ENCODE measurements at regions not wholly inside any gene's neighbourhood (a gene's known extent, or its start where the extent isn't known, plus 50 kb on each side); places are given as distances from the start of the nearest gene placed in this dataset.

DNA sequence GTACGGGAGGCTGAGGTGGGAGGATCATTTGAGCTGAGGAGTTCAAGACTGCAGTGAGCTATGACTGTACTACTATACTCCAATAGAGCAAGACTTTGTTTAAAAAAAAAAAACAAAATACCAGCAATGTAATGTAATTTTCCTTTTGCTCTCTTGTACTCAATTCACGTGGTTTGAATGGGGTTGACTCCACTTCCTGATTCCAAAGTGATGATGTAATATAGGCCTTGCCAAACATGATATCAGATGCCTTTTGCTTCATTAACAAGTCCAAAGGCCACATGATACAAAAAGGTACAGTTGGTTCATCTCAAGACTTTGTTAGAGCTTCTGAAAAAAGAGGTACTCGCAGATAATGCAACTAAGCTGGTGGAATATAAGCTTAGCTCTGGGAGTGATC lies 321.8 kb downstream of the ZEB2 start:
- intact Hi-C loops (cut with DNase I), result no loop called here
- H3K36me3 ChIP-seq, result no peaks in the 10 kb centered on the region
- no peaks in the 10 kb centered on the region for H3K27me3 ChIP-seq
- no peaks in the 10 kb centered on the region for H3K9me3 ChIP-seq
- no peak overlapping the region for H3K4me3 ChIP-seq
- DNase-seq, result no peak
- H3K27ac ChIP-seq, result no peak overlapping the region
- no peaks in the 10 kb centered on the region for H3K4me1 ChIP-seq
- TF ChIP-seq, protein P1, sequence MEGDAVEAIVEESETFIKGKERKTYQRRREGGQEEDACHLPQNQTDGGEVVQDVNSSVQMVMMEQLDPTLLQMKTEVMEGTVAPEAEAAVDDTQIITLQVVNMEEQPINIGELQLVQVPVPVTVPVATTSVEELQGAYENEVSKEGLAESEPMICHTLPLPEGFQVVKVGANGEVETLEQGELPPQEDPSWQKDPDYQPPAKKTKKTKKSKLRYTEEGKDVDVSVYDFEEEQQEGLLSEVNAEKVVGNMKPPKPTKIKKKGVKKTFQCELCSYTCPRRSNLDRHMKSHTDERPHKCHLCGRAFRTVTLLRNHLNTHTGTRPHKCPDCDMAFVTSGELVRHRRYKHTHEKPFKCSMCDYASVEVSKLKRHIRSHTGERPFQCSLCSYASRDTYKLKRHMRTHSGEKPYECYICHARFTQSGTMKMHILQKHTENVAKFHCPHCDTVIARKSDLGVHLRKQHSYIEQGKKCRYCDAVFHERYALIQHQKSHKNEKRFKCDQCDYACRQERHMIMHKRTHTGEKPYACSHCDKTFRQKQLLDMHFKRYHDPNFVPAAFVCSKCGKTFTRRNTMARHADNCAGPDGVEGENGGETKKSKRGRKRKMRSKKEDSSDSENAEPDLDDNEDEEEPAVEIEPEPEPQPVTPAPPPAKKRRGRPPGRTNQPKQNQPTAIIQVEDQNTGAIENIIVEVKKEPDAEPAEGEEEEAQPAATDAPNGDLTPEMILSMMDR (IDR thresholded peaks at IDR 0.05), result no peak
- no peak overlapping the region for H3K9ac ChIP-seq (ENCODE audit: low read depth in 2 of 2, low read length in 2 of 2)

DNA sequence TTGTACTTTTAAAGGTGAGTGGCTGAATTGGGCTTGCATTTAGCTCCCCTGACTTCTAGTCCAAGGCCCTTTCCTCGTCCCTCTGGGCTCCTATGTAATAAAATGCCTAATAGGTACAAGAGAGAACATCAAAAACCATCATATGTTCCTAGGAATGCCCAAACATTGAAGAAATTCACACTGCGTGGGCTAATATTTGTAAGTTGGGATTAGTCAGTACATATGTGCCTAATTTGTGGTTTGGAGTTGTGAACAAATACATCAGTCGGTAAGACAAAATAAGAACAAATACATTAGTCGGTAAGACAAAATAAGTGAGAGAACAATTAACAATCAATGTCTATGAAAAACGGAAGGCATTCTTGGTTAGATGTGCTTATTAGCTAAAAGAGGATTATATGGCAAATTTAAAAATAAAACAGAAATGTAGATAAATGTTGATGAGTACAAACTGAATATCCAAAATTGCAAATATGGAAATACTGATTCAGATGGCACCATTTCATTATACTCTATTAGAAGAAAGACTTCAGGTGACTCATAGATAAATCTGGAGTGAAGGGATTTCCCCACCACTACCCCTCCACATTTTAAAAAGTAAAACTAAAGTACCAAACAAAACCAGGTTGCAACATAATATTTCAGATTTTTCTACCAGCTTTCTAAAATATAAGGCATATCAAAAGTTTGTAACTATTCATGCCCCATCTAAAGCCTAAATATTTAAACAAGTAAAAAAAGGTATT lies 325.4 kb downstream of the ZEB2 start:
- intact Hi-C loops (cut with DNase I), result no loop called here
- Histone ChIP-seq H3K9ac (ENCODE audit: low read depth in 2 of 2, low read length in 2 of 2) (no peak overlapping the region), H3K36me3 (no peaks in the 10 kb centered on the region), H3K4me3 (no peak overlapping the region), H3K27ac (no peak overlapping the region), H3K4me1 (no peaks in the 10 kb centered on the region), H3K27me3 (no peaks in the 10 kb centered on the region), H3K9me3 (no peaks in the 10 kb centered on the region)
- no peak for DNase-seq
- TF ChIP-seq, protein P1 (IDR thresholded peaks at IDR 0.05), result no peak

DNA sequence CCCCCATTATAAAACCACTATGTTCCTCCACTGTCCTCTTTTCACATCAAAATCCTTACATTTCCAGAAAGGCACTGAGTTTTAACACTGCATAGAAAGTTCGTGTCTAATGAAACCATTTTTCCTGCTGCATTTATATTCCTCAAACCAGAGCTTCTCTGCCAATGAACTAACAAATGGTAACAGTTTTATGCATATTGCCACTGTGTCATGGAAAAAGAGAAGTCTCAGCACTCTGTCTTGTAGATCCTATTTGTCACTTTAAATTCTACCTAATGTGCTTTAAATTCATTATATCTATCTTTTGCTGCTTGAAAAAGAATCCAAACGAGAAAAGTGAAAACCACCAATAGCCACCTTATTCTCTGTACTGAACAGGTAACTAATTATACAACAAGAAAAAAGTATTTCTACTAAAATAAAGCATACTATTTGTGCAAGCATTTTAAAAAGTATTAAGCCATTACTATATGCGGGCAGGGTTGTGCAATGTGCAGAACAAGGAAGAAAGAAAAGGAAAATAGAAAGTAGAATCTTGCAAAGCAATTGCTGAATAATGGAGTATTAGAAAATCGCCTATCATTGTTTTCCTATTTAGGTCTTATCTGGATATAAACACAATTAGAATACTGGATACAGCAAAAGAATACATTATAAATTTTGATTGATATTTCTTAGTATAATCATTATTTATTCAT lies 328.9 kb downstream of the ZEB2 start:
- Histone ChIP-seq H3K36me3 (no peaks in the 10 kb centered on the region), H3K4me1 (no peaks in the 10 kb centered on the region), H3K9me3 (no peaks in the 10 kb centered on the region), H3K27ac (no peak overlapping the region), H3K4me3 (no peak overlapping the region), H3K9ac (ENCODE audit: low read depth in 2 of 2, low read length in 2 of 2) (no peak overlapping the region), H3K27me3 (no peaks in the 10 kb centered on the region)
- intact Hi-C loops (cut with DNase I), result no loop called here
- TF ChIP-seq, protein P1 (IDR thresholded peaks at IDR 0.05), result no peak
- no peak for DNase-seq

DNA sequence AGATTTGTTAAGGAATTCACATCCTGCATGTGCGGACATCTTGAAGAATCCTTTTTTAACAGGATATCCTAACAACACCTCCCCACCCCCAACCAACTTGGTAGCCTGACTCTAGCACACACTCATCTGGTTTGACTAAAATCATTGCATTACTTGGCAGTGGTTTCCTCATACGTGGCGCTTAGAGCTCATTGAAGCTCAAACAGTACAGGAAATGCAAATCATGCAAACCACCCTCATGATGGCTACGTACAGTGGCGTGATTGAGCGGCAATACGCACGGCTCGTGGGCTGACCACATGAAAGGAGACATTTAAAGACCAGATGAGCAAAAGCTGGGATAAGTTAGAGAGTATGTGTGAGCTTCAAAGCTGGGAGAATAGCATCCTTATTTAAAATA lies 336.2 kb downstream of the ZEB2 start:
- no peak overlapping the region for H3K9ac ChIP-seq (ENCODE audit: low read depth in 2 of 2, low read length in 2 of 2)
- intact Hi-C loops (cut with DNase I), result no loop called here
- no peaks in the 10 kb centered on the region for H3K27me3 ChIP-seq
- TF ChIP-seq, protein P1 (IDR thresholded peaks at IDR 0.05), result no peak
- no peaks in the 10 kb centered on the region for H3K4me1 ChIP-seq
- no peak overlapping the region for H3K4me3 ChIP-seq
- H3K9me3 ChIP-seq, result no peaks in the 10 kb centered on the region
- H3K36me3 ChIP-seq, result no peaks in the 10 kb centered on the region
- H3K27ac ChIP-seq, result no peak overlapping the region
- DNase-seq, result no peak

DNA sequence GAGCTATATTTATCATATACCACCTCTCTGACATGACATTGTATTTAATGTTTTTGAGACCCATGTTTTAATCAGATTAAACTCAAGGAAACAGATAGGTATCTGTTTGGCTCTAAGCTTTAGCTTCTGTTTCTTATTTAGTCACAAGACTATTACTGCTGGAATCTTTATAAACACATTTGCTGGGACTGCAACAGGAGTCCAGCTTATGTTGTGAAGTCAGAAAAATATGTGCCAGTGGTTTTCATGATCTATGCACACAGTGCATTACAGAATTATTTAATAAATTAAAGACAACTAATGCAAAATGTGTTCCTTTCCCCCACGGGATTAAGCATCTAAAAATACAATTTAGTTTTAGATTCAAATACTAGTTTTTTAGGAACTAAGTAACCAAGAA lies 338.9 kb downstream of the ZEB2 start:
- Histone ChIP-seq H3K4me3 (no peak overlapping the region), H3K36me3 (no peaks in the 10 kb centered on the region), H3K4me1 (no peaks in the 10 kb centered on the region), H3K27ac (no peak overlapping the region), H3K9ac (ENCODE audit: low read depth in 2 of 2, low read length in 2 of 2) (no peak overlapping the region), H3K9me3 (no peaks in the 10 kb centered on the region), H3K27me3 (no peaks in the 10 kb centered on the region)
- intact Hi-C loops (cut with DNase I), result no loop called here
- DNase-seq, result no peak
- TF ChIP-seq, protein P1 (IDR thresholded peaks at IDR 0.05), result no peak
